Fibroblast of skin of left biceps (primary cell): ENCODE measurements at regions not wholly inside any gene's neighbourhood (a gene's known extent, or its start where the extent isn't known, plus 50 kb on each side); places are given as distances from the start of the nearest gene placed in this dataset.

Experiments used
- DNase-seq, 2 experiments: peaks; one replicate each; pipeline ENCODE4 v3.0.0-alpha.2; 2013; ENCODE audit warnings: low read depth in 2 of 2

DNA sequence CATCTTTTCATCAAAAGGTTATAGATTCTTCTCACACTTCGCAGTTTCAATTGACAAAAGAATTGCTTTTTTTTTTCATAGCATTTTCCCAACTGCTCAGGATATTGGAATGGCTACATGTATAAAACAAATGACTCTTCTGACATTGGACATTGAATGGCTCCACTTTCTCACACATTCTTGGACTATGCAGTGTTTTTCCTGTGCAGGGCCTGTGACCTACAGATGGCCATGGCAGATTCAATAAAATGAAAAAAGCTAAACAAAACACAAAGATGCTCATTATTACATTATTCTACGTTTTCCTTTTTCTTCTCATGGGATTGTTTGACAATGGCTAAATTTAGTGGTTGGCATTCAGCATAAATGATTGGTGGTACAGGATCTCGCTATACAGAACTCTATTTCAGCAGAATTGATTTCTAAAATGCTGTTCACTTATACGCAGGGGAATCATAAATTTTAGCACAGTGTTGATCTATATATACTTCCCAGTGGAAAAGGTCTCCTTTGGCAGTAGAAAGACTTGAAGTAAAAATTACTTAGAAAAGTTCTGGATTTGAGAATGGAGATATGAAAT is 115.6 kb upstream of the ADAMTS5 start:
- DNase-seq, result no peak

DNA sequence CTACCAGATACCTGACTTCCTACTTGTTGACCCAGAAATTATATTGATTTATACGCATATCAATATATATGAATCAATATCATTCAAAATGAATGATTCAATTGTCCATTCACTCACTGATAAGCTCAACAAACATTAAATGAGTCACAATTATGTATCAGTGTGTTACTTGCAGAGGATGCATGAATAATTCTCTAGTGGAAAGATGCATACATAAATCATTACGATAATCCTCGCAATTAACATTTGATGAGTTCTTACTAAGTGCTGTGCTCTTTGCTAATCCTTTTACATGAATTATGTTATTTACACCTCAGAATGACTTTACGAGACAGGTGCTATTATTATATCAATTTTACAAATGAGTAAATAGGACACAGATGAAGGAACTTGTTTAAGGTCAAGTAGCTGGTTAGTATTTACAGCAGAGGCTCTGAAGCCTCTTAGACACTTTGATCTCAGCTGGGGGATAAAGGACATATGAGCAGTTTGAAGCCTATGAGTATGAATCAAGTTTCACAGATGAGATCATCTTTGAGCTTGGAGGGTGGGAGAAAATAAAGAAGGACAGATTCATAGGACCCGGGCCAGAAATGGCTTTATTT is 112.8 kb upstream of the ADAMTS5 start:
- no peak for DNase-seq

DNA sequence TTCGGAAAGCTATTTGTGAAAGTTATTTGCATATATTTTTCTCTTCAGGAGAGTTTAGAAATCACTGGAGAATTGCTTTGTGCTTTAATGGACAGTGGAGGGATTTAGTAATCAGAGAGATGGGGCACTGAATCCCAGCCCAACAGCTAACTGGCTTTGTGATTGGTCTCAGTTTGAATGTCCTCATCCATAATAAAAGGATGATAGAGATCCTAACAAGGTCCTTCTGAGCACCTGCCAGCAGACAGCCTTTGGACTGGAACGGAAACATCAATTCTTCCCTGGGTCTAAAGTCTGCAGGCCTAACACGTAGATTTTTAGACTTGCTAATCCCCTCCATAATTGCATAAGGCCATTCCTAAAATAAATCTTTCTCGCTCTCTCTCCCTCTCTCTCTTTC is 112.0 kb upstream of the ADAMTS5 start:
- DNase-seq, result no peak

DNA sequence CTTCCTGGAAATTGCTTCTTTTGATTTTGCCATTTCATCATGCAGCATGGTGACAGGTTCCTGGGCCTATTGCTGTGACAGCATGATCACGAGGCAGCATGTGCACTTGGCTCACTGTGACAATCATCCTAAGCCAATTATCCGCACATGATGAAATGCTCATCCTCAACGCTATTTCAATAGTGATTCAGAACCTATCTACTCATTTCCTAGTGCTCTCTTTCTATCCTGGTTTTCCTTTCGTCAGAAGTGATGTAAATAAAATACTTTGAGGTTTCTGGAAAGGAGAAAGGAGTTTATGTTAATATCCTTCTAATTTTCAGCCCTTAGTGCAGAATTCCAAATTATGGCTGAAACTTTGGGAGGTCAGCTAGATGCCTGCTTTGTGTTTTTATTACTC is 110.6 kb upstream of the ADAMTS5 start:
- no peak for DNase-seq

DNA sequence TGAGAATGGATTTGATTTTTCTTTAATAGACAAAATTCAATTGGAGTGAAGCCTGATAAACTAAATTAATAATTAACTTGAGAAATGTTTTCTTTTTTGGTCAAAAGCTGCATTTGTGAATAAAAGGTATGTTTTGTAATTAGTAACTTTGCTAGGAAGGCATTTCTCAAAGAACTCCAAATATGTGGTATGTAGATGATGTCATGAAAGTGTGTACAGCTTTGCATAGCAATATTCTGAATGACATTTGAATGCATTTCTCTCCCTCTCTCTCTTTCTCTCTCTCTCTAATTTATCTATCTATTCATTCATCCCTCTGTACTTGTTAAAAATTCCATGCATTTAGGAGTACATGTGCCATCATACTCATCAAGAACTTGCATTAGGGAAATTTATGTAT is 109.1 kb upstream of the ADAMTS5 start:
- DNase-seq, result no peak

DNA sequence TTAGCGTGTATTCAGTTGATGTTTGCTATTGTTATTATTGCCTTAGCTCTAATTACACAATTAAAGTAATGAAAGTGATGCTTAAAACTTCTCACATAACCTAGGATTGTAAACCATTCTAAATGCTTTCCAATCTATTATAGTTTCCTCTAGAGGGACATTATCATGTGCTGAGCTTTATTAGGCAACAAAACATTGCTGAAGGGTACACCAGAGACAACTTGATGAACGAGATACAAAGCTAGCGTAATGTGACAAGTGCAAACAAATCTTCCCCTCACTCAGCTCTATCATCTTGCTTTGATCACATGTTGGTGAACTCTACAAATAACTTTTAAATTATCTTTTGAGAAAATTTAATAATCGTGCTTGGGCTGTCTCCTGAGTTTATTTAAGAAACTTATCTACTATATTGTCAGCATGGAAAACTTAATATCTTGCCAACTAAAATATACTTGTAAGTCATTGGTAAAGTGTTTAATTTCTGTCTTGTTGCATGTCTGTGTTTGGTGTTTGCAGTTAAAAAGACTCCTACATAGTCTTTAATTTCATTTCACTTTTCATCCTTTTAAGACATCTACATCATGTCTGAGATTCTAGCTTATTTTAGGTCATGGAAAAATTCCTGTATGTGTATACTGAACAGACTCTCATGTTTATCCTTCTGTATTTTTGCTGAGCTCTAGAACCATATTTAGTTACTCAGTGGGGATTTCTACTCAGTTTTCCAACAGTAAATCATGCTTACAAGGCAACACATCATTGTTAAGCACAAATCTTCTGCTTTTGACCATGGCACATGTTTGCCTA is 104.2 kb upstream of the ADAMTS5 start:
- no peak for DNase-seq

DNA sequence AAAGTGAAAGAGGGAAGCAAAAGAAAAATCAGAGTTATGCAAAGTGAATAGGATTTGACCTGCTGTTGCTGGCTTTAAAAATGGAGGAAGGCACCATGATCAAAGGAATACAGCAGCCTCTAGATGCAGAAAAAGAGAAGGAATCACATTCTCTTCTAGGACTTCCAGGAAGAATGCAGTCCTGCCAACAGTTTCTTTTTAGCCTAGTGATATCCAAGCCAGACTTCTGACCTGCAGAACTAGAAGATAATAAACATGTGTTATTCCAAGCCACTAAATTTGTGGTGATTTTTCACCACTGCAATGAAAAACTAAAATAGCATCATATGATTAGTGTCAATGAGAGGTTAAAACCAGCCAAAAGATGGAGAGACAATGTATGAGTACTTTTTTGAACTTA is 101.9 kb upstream of the ADAMTS5 start:
- DNase-seq, result no peak

DNA sequence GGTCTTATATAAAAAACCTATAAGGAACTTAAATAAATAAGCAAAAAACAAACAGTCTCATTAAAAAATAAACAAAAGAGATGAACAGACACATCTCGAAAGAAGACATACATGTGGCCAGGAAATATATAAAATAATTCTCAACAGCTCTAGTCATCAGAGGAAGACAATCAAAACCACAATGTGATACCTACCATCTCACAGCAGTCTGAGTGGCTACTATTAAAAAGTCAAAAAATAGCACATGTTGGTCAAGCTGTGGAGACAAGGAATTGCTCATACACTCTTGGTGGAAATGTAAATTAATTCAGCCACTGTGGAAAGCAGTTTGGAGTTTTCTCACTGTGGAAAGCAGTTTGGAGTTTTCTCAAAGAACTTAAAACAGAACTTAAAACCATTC is 100.3 kb upstream of the ADAMTS5 start:
- DNase-seq, result no peak

DNA sequence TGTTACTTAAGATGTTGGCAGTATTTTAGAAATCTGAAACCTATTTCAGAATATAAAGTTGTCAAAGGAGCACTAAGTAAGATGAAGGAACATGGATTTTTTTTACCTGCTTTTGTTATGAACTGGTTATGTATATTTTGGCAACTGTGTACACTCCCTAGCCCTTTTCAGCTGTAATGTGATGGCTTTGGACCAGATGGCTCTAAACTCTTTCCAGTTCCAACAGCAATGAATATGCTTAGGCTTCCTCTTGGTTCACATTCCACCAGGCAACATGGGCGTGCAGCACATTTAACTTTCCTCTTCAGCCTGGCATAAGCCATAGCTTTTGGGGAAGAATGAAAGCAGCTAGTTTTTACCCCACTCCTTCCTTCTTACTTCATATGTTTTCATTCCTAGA is 95.6 kb upstream of the ADAMTS5 start:
- DNase-seq, result no peak

DNA sequence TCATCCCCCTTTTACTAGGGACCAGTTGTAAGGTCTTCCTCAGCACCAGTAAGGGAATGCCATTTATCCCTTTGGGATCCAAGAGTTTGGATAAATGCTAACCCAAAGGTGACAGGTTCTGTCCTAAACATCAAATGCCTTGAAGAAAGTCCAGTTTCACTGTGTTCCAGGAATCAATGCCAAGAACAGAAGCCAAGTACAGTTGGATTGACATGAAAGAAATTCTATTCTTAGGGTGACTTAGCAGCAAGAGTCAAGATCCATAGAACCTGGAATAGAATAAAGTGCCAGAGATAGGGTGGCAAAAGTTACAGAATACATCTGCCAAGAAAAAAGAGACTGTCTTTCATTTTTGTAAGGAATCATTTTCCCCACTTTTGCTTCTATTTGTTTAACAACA is 94.9 kb upstream of the ADAMTS5 start:
- no peak for DNase-seq

DNA sequence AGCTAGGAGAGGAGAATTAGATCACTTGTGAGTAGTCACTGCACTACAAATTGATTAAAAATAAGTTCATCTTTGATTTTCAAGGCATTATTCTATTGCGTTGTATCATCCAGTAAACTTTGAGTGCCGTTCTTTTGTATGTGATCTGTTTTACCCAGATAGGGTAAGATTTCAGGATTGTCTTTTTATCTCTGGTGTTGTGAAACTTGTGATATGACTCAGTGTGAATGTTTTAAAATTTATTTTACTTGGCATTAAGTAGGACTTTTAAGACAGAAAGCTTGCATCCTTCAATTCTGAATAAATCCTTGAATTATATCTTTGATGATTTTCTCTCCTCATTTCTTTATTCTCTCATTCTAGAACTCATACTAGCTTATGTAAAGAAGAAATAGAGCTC is 93.3 kb upstream of the ADAMTS5 start:
- no peak for DNase-seq

DNA sequence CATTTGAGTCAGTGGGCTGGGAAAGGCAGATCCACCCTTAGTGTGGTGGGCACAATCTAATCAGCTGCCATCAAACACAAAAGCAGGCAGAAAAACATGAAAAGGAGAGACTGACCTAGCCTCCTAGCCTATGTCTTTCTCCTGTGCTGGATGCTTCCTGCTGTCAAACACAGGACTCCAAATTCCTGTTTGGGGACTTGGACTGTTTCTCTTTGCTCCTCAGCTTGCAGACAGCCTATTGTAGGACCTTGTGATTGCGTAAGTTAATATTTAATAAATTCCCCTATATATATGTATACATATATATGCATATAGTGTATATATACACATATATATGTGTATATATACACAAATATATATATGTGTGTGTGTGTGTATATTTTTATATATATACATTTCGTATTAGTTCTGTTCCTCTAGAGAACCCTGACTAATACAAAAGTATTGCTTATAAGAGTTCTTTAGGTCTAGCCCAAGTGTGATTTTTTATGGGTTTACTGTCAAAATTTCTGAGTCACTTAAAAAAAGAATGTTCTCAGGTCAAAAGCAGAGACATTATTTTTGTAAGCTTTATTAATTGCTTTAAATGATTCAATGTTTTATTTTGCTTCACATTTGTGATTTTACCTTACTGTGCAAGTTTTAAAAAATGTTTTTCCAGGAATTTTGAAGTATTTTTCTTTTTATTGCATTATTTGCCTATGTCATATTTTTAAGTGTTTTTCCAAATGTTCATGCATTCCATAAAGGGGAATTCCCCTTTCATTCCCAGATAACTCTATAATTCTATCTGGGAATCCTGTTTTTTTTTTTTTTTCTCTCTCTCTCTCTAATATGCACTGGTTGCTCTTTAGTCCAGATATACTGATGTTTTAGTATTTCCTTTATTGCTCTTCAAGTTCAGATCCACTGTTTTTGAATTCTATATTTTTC is 92.1 kb upstream of the ADAMTS5 start:
- peak in 1 of 2 experiments; percentile 18 for DNase-seq

DNA sequence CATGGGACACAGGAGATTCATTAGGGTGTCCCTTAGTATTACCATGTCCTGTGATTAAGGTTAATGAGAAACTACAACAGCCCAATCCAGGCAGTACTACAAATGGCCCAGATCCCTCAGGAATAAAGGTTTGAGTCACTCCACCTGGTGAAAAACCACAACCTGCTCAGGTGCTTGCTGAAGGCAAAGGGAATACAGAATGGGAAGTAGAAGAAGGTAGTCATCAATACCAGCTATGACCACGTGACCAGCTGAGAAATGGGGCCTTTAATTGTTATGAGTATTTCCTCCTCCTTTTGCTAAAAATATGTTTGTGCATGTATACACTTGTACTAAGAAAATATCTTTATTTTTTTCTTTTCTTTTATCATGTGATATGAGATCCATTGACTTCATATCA is 91.1 kb upstream of the ADAMTS5 start:
- no peak for DNase-seq

DNA sequence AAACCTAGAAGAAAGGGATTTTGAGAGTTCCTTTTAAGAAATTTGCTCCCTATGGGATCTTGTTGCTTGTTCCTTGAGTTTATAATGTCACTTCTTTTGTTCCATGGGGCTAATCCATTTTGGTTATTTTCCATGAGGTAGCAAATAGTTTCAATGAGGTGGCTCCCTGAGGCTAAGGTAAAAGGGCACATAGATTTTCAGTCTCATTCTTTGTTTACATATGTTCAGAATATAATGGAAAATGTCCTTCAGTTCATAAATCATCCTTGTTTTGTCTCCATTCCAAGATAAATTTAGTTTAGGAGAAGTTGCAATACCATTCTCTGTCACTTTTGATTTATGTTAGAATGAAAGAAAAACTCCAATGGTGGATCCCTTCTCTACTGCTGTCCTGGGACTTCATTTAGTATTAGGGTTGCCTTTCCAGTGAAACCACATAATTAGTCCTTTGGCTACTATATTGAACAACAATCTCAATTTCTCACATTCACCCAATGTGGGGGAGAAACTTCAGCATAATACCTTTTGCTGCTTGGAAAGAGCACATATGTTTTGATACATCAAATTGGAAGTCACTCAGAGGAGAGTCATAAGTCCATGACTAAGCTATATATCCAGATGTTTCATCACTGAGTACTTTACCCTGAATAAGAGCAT is 80.9 kb upstream of the ADAMTS5 start:
- DNase-seq, result peak; percentile 82 to 90

DNA sequence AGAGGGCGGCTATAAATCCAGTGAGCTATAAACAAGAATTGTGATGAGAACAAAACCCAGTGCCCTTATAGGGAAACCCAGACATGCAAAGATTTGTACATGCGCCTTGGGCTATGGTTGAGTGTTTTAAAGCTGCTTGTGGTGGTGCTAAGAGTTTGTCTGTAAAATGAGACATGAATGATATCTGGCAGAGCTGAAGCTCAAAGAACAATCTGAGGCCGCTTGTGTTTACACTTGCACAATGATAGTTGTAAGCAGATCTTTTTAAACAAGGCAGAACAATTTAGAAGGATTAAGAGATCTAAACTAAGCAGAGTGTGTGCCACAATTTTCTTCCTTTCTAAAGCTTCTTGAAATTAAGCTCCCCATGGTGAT is 80.4 kb upstream of the ADAMTS5 start:
- DNase-seq, result peak in 1 of 2 experiments; percentile 16

DNA sequence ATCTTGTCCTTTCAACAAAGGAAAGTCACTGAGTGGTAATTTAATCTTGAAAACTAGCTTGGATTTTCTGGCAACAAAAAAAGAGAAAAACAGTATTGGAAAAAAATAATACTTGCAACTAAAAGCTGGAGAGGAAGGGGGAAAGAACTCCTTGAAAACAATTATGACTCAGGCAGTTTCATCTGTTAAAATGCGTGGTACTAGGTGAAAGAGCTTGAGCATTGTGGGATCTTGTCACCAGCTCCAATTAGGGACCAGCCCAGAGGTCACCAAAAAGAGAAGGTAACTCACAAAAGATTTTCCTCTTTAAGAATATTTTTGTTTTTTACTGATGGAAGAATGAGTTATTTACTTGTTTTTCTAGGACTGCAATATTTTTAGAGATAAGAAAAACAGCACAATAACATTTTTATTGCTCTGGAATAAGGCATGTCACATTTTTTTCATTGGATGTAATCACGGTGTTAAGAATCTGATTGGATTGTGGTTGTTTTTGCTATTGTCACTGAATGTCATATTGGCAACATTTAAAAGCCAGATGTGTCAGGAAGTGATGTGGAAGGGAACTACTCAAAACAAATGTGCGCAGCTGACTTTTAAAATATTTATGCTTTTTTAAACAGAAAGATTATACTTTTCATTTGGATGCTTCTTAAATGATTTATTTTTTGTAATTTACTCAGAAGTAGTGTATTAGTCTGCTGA is 78.5 kb upstream of the ADAMTS5 start:
- DNase-seq, result no peak

DNA sequence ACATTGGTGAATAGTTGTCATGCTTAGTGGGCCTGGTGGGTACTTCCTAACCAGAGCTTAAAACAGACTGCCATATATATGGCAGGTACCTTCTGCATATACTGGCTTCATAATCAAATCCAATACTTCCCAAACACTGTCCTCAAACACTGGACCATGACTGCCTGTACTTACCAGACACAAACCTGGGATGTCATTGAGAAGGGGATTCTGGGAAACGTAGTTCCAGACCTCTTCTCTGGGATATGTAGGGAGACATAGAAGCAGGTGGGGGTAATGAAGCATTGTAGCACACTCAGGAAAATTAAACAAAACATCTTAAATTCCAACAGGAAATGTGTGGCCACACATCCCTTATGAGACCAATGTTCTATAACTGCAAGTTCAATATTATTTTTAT is 76.5 kb upstream of the ADAMTS5 start:
- no peak for DNase-seq

DNA sequence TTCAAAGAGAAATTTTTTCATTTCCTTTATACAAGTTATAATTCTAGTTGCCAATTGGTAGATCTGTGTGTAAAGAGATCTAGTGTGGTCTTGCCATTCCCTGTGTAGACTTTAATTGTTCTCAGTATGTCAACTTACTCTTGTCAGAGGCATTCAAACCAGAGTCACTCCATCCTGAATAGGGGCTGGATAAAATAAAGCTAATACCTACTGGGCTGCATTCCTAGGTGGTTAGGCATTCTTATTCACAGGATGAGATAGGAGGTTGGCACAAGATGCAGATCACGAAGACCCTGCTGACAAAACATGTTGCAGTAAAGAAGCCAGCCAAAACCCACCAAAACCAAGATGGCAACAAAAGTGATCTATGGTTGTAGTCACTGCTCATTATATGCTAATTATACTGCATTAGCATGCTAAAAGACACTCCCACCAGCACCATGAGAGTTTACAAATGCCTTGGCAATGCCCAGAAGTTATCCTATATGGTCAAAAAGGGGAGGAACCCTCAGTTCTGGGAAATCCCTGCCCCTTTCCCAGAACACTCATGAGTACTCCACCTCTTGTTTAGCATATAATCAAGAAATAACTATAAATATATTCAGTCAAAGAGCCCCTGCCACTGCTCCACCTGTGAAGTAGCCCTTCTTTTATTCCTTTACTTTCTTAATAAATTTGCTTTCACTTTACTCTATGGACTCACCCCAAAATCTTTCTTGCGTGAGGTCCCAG is 74.0 kb upstream of the ADAMTS5 start:
- DNase-seq, result no peak

DNA sequence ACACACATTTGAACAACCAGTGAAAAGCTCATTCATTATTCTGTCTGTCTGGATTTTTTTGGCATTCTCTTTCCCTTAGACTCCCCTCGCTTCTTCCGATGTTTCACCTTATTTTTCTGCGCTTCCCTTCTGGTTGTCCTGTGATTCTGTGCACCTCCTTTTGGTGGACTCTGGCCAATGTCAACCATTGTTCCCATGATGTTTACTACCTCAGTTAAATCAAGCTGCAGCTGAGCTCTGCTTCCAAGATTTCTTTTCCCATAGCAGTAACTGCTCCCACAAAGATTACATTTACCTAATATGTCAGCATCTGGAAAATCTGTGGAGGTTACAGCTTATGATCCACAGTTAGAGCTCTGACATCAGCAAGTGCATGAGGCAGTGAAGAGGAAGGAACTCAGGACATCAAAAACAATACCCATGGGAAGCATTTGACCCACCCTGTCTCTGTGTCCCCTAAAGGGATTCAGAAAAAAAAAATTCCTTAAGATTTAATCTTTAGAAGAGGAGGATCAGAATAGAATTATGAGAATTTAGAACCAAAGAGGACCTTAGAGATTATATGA is 69.9 kb upstream of the ADAMTS5 start:
- DNase-seq, result no peak

DNA sequence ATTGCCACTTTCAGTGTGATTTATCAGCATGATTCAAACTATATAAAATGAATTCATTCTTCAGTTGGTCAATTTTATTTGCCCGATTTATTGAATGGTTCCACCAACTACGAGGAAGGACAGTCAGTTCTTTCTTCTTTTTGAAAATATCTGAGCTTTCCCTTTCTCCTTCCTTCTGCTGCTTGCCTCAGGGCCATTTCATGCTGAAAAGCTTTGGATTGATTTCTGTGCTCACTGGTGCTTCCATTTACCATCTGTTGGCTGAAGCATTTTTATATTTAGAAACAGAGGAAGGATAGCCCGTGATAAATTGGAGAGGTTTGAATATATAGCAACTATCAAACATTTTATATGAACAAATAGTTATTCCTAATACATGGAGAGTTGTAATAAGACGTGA is 68.9 kb upstream of the ADAMTS5 start:
- DNase-seq, result no peak
